ENCODE measurements at regions not wholly inside any gene's neighbourhood (a gene's known extent, or its start where the extent isn't known, plus 50 kb on each side); places are given as distances from the start of the nearest gene placed in this dataset.
"Not testable (repeated sequence)": the region's sequence is repeated elsewhere in the genome, so short reads cannot be mapped to it uniquely, and the experiment has no call there.

DNA sequence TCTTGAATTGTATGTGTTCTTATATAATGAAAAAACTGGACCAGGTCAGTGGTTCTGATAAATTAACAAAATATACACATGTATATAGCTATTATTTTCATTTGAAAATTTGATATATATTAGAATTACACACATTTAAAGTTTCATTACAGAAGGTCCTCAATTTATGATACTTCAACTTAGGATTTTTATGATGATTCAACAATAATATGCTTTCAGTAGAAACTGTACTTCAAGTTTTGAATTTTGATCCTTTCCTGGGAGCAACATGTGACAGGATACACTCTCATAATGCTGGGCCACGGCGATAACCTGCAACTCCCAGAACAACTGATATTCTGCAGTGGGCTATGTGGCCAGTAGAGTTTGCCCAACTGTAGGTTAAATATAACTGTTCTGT is 344.7 kb downstream of the TAF11L14 start:
- no peak for DNase-seq (ENCODE audit: low spot score)

DNA sequence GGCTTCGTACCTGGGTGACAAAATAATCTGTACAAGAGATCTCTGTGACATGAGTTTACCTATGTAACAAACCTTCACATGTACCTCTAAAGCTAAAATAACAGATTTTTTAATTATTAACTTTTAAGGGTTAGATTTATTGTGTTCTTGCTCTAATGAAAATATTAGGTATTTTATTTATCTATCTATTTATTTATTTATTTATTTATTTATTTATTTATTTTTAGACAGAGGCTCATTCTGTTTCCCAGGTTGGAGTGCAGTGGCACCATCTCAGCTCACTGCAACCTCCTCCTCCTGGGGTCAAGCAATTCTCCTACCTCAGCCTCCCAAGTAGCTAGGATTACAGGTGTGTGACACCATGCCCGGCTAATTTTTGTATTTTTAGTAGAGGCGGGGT is 348.4 kb downstream of the TAF11L14 start:
- DNase-seq (ENCODE audit: low spot score), result not testable (repeated sequence)

DNA sequence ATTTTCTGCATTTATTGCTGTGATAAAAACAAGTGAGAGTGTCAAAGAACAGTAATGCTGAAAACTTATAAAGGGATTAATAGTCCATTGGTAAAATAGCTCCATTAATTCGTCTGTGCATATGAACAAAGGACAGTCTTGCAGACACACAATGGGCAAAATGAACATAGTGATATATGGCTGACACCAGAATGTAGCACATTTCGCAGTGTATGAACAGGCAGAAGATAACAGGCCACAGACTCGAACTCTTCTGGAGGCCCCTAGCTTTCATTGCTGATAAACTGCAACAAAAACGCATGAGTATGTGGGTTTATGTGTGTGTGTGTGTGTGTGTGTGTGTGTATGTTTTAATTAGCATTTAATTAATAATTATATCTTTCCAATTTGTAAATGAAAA is 354.8 kb downstream of the TAF11L14 start:
- no peak for DNase-seq (ENCODE audit: low spot score)

DNA sequence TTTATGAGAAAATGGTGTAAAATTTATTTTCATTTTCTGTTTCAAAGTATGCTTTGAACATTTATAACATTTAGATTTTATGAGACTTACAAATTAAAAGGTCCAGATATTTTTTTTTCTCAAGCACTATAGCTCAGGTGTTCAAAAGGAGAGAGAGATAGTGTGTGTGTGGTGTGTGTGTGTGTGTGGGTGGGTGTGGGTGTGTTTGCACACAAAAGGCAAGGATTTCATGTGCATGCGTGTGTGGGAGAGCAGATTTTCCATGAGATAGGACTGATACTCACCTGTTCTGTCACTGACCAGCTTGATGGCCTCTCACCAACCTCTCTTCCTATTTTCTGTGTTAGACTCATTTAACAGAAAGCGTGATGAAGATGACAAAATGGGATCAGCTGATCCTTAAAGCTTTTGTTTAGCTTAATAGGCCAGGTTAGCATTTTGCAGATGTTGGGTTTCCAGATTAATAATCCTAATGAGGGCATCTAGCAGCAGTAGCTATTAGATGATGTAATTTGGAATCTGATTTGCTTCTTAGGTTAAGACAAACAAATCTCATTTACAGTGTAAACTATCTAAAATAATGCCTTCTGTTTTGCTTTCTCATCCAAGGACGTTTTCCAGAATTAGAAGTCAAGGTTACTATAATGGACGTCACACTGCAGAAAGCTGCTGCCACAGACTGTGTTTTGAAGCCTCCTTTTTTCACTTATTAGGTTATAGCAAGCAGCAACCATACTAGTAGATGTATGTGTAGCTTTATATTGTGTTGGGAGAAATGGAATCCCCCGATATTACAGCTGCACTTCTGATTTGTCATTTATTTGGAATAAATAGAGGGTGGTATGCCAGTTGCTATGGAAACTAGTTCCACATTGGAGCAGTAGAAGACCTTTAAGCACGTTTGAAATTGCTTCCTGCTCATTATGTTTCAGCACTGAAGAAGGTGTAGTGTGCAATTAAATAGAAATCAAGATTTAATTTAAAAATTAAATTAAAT is 355.6 kb downstream of the TAF11L14 start:
- no peak for DNase-seq (ENCODE audit: low spot score)

DNA sequence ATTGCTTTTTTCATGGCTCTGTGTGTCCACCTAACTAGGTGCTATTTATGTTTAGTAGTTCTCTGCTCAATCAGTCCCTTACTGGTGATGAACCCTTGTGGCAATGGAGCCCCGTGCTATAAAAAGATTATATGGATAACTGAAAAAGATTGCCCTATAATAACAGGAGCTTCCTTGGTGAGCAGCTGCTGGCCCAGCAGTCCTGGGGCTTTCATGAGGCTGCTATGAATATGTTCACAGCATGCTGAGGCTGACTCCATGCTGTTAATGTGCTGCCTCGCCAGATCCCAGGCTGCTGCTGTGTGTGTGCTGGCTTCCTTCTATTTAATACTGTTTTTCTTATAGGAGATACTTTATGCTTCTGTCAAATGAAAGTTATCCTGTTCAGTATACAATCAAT is 357.5 kb downstream of the TAF11L14 start:
- DNase-seq (ENCODE audit: low spot score), result no peak

DNA sequence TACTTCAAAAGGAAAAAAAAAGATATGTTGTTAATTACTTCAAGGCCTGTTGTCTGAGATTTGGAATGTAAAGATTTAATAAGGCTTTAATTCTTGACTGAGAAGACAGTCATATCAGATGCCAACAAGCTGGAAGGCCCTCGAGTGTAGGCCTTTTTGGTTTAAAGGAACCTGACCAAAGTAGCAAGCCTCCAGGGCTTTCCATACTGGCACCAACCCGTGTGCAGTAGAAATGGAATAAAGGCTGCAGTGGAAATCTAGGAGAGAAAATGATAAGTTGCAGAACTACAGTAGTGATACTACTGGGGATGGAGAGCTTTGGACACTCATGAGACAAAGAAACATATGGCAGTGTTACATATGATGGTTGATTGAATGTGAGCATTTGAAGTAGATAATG is 358.0 kb downstream of the TAF11L14 start:
- DNase-seq (ENCODE audit: low spot score), result no peak

DNA sequence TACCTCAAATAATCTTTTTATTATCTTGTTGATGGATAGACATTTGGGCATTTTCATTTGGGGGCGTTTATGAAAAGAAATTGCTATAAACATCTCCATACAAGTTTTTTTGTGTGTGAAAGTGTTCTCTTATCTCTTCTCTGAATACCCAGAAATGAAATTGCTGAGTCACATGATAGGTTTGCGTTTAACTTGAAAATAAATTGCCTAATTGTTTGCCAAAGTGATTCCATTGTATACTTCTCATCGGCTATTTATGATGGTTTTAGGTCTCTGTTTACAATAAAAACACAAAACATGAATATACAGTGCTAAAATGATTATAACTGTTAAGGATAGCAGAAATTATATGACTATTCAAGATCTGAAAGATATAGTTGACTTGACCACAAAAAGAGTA is 361.7 kb downstream of the TAF11L14 start:
- no peak for DNase-seq (ENCODE audit: low spot score)

DNA sequence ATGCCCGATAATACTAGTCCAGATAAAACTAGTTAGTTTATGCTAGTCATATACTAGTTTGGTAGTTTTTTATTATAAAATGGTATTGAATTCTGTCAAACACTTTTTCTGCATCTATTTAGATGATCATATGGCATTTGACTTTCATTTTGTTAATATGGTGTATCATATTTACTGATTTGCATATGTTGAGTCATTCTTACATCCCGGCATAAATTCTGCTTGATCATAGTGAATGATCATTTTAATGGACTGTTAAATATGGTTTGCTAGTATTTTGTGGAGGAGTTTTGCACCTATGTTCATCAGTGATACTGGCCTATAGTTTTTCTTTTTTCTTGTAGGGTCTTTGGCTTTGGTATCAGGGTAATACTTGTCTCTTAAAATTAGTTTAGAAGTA is 365.6 kb downstream of the TAF11L14 start:
- no peak for DNase-seq (ENCODE audit: low spot score)

DNA sequence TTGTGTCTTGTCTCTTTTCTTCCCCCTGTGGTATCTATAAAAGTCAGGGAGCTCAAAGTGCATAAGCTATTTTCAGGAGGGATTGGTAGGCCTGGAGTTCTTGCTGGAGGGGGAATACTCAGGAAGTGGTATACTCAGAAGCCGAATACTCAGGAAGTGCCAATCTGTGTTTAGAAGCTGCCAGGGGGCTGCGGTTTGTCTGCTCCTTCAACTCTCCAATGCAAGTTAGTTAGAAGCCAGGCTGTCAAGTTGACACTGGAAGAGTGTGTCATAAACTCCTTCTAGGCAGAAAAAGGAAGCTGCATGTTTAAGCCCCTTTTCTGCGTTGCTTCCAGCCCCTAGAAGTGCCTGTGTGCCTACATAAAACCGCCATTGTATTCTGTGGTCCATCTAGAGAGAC is 366.5 kb downstream of the TAF11L14 start:
- no peak for DNase-seq (ENCODE audit: low spot score)

DNA sequence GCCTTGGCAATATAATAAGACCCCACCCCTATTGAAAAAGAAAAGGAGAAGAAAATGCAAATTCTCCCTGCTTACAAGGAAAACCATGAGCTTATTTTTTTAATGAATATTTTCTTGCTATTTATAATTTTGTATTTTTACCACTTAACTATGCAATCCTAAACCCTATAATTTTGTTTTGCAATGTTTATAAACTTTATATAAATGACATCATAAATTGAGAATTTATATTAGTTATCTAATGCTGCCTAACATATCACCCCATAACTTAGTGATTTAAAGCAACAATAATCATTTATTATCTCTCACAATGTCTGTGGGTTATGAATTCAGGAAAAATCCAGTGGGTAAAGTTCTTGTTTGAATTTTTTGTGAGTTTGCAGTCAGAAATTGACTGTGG is 369.1 kb downstream of the TAF11L14 start:
- DNase-seq (ENCODE audit: low spot score), result no peak

DNA sequence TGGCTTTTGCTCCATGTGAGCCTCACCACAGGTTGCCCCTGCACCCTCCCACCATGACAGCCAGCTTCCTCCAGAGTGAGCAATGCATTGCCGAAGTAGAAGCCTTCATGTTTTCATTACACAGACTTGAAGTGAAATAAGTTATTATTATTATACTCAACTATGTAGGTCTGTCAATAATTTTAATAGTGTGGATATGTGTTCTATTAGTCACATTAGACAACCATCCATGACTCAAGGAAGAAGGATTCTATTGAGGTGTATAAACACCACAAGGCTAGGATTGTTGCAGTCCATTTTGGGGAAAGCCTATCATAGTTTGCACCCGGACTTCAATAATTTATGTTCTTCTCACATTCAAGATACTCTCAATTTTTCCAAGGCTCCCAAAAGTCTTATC is 369.5 kb downstream of the TAF11L14 start:
- DNase-seq (ENCODE audit: low spot score), result no peak

DNA sequence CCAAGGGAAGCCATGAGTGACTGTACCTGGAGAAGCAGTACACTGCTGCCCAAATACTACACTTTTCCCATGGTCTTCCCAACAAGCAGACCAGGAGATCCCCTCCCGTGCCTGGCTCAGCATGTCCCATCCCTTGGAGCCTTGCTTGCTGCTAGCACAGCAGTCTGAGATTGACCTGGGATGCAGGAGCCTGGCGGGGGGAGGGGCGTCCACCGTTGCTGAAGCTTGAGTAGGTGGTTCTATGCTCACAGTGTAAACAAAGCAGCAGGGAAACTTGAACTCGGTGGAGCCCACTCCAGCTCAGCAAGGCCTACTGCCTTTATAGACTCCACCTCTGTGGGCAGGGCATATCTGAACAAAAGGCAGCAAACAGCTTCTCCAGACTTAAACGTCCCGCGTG is 372.0 kb downstream of the TAF11L14 start:
- DNase-seq (ENCODE audit: low spot score), result not testable (repeated sequence)

DNA sequence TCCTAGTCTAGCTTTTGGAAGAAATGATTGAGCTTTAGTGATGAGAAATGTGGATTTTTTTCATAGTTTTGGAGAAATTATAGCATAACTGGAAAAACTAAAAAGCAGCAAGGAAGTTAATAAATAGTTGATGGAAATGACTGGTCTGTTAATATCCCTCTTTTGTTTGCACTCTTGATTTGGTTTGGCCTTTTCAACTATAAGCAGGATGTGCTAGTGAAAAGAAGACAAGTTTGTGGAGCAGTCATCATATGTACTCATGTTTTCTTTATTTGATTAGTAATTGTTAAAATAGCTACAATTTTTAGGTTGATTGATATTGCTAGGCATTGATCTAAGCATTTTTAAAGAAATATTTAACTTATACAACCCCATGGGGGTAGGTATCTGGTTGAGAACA is 374.7 kb downstream of the TAF11L14 start:
- no peak for DNase-seq (ENCODE audit: low spot score)

DNA sequence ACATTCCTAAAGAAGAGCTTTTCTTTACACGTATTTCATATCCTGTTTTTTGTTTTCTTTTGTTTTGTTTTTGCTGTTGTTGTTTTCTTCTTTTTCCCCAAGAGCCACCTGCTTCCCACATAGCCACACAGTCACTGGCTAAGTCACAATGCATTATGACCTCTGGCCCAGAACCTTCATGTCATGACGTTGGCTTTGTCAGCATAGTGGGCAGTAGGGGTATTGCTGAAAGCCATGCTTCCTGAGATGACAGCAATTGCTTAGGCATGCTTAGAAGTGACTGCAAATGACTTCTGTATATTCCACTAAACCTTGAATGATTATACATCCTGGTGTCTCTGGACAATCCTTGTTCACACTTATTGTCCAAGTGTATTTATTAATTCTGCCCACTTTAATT is 375.8 kb downstream of the TAF11L14 start:
- no peak for DNase-seq (ENCODE audit: low spot score)

DNA sequence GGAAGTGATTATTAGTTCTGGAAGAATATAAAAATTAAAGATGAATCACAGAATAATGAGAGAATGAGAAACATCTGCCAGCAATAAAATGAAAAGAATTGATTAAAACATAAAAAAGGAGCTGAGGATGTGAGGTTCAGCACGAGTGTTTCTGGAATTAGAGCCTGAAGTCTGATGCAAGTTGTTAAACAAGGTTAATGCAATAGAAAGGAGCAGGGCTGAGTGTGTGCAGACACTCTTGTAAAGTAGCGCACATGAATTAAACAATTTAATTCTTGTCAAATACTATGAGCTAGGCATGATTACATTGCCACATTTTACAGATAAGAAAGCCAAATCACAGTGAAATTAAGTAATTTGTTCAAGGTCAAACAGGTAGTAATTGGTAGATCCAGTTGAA is 384.2 kb downstream of the TAF11L14 start:
- no peak for DNase-seq (ENCODE audit: low spot score)

DNA sequence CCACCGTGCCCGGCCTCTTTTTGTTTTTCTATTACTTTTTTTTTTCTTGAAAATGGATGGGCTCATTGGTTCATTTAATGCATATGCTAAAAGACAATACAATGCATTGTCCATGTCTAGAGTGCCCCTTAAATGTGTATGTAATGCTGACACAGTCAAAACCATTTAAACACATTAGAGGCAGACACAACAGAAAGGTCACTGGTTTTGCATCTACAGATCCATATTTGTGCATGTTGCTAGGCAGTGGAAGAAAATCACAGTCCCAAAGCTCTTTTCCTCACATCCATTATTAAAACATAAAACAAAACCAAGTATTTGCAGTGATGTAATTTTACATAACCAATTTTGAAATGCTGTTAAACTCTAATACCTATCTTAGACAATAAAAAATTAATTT is 389.0 kb downstream of the TAF11L14 start:
- DNase-seq (ENCODE audit: low spot score), result no peak

DNA sequence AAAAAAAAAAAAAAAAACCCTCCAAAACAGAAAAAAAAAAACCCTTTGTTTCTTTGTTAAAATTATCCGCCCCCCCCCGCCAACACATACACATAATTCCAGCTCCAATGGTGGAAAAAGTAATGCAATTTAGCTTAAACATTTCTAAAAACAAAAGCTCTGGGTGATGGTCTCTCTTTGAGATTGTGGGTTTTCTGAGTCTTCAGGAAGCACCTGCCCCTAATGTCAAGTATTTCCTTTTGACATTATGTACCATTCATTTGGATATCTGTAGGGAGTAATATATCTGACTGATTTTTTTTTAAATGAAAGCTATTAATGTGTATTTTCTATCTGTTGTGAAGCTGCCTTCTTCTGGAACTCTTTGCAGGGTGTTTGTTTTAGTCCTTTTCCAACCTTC is 389.7 kb downstream of the TAF11L14 start:
- DNase-seq (ENCODE audit: low spot score), result no peak

DNA sequence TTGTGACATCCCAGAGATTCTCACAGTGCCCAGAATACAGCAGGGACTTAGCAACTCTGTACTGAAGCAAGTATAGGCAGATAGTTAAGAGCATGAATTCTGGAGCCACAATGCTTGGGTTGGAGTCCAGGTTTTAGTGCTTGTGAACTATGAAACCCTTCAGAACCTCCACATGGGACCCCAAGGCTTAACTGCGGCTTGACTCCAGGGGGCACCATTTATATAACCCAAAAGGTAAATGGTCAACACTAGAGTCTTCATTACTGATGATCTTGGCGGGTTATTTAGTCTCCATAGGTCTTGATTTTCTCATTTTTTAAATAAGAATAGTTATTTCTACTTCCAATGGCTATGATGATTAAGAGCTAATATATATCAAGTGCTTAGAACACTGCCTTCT is 390.3 kb downstream of the TAF11L14 start:
- DNase-seq (ENCODE audit: low spot score), result no peak

DNA sequence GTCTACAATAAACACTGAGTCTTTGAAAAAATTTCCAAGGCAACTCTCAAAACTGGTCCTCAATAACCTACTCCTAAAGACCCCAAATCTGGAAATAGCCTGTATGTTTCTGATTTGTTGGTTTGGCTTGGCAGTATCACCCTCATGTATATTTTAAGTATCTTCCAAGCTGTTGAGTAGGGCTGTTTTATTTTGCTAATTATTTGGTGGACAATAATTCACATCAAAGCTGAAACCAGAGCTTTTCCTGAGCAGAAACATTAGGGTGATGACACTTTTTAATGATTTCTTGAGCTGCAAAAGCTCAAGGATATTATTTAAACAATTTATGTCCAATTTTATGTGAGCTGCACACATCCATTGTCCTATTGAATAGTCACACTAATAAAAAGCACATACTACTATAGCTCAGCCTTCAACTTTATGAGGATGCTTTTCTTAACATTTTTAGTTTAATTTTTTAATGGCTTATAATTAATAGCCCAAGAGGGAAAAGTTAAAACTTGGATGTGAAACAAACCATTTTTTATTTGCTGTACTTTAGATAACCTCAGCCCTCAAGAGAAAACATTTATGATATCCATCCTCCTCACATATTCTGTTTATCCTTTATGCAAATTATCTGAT is 393.1 kb downstream of the TAF11L14 start:
- DNase-seq (ENCODE audit: low spot score), result no peak

DNA sequence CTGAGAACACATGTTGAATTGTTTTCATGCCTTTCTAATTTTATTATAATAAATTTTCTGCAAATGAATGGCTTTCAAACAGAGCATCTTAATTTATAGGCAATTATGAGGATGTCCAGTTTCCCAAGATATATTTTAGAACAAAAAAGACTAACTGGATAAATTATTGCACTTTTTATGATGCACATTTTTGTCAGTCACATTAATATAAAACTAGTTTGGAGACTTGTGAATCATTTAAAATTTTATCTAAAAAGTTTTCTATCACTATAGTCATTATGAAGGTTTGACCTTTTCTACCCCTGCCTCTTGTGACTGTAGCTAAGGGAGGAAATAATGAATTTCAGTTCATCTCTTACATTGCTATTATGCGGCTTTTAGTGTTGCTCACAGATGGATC is 393.8 kb downstream of the TAF11L14 start:
- DNase-seq (ENCODE audit: low spot score), result no peak

DNA sequence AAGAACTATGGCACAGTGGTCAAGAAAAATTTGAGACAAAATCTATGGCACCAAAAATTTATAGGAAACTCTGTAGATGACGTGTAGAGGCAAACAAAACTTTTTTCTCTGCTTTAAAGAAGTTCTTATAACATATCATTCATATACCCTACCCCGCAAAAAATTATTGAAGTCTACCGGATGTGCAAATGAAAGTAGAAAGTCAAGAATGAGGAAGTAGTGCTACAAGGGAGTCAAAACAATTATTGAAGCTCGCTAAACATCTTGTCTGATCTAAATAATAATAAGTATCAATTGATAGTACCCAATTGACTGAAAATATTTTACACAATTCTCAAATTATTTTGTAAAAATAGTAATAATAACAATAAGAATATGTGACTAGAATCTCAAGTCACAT is 398.5 kb downstream of the TAF11L14 start:
- no peak for DNase-seq (ENCODE audit: low spot score)

DNA sequence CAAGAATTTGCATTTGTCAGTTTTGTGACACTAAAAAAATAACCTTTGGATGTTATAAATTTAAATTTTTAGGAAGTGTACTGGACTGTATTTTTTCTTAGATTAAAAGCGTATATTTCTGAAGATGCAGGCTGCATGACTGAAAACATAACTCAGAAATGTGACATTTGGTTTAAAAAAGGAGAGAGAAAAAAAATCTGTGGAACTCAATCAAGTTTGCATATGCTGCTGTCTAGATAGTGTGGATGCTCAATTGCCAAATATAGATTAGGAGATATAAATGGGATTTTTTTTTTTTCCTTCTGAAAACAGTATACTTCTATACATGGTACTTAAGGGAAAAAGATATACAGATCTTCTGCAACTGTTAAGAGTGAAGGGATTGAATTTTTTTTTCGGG is 402.3 kb downstream of the TAF11L14 start:
- DNase-seq (ENCODE audit: low spot score), result no peak

DNA sequence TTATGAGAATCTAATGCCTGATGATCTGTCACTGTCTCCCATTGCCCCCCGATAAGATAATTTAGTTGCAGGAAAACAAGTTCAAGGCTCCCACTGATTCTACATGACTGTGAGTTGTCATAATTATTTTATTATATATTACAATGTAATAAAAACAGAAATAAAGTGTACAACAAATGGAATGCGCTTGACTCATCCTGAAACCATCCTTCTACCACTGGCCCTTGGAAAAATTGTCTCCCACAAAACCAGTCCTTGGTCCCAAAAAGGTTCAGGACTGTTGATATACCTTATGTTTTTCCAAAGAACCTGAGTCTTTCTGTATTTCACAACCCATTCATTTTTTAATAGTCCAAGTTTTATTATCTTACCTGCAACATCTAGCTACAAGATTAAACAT is 403.5 kb downstream of the TAF11L14 start:
- DNase-seq (ENCODE audit: low spot score), result no peak

DNA sequence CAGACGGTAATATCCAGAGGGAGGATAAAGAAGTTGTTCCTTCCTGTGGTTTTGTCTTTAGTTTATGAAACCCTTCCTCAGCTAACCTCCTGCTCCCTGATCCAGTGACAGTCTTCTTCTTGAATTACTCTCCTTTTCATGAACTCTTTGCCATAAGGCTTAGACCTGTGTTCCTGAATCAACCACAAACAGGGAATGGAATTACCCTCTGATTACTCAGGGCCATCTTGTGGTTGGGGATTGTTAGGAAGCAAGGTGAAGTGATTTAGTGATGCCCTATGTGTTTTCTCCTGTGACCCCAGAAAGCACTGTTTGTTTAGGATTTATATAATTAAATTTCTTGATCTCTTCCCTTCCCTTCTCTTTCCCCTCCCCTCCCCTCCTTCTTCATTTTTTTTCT is 409.1 kb downstream of the TAF11L14 start:
- DNase-seq (ENCODE audit: low spot score), result no peak
